C4-2B (cell line): ENCODE measurements at regions not wholly inside any gene's neighbourhood (a gene's known extent, or its start where the extent isn't known, plus 50 kb on each side); places are given as distances from the start of the nearest gene placed in this dataset.

Experiments used
- CTCF ChIP-seq: fragments of 450-650 bp; conservative IDR thresholded peaks from 2 replicates; pipeline ENCODE4 v1.5.1; 2017; ENCODE audit warnings: mild to moderate bottlenecking
- ZFX ChIP-seq: fragments of 450-650 bp; IDR thresholded peaks from 2 replicates; pipeline ENCODE4 v1.6.1; 2017

GRCh38 chr11:91158297-91158696, 935.4 kb upstream of the CHORDC1 start:
- TF ChIP-seq CTCF: no peak
- TF ChIP-seq ZFX: no peak
